ENCODE measurements at regions not wholly inside any gene's neighbourhood (a gene's known extent, or its start where the extent isn't known, plus 50 kb on each side); places are given as distances from the start of the nearest gene placed in this dataset.

GRCh38 chr15:95228856-95229555, 997.6 kb downstream of the MCTP2 start:
- H3K27ac Mint-ChIP-seq (ENCODE audit: unreplicated experiment), result no peak overlapping the region
- no peaks in the 10 kb centered on the region for H3K9me3 Mint-ChIP-seq (ENCODE audit: unreplicated experiment)

GRCh38 chr15:95235033-95235432, 1003.7 kb downstream of the MCTP2 start:
- Mint-ChIP-seq H3K4me1 (ENCODE audit: low read depth, unreplicated experiment) (no peaks in the 10 kb centered on the region), H3K9me3 (ENCODE audit: unreplicated experiment) (peaks cover 4% of the 10 kb centered on the region), H3K4me3 (ENCODE audit: unreplicated experiment) (no peak overlapping the region), H3K27ac (ENCODE audit: unreplicated experiment) (no peak overlapping the region), H3K36me3 (ENCODE audit: unreplicated experiment) (peaks cover 17% of the 10 kb centered on the region), H3K27me3 (ENCODE audit: unreplicated experiment) (peaks cover 3% of the 10 kb centered on the region)
- TF ChIP-seq CTCF (IDR thresholded peaks at IDR 0.05; ENCODE audit: partially characterized antibody, unreplicated experiment), result no peak
- no peak for DNase-seq

More at GRCh38 chr15:95228856-95229555, 997.6 kb downstream of the MCTP2 start:
- H3K27me3 Mint-ChIP-seq (ENCODE audit: unreplicated experiment), result peaks cover 3% of the 10 kb centered on the region
- H3K4me3 Mint-ChIP-seq (ENCODE audit: unreplicated experiment), result no peak overlapping the region
- no peak for TF ChIP-seq CTCF (IDR thresholded peaks at IDR 0.05; ENCODE audit: partially characterized antibody, unreplicated experiment)
- no peaks in the 10 kb centered on the region for H3K4me1 Mint-ChIP-seq (ENCODE audit: low read depth, unreplicated experiment)
- no peak for DNase-seq
- no peaks in the 10 kb centered on the region for H3K36me3 Mint-ChIP-seq (ENCODE audit: unreplicated experiment)

- no peak for DNase-seq
- no peak overlapping the region for H3K4me3 Mint-ChIP-seq (ENCODE audit: unreplicated experiment)
- H3K36me3 Mint-ChIP-seq (ENCODE audit: unreplicated experiment), result no peaks in the 10 kb centered on the region
- H3K9me3 Mint-ChIP-seq (ENCODE audit: unreplicated experiment), result no peaks in the 10 kb centered on the region
- no peak for TF ChIP-seq CTCF (IDR thresholded peaks at IDR 0.05; ENCODE audit: partially characterized antibody, unreplicated experiment)
- no peak overlapping the region for H3K27ac Mint-ChIP-seq (ENCODE audit: unreplicated experiment)
- H3K4me1 Mint-ChIP-seq (ENCODE audit: low read depth, unreplicated experiment), result no peaks in the 10 kb centered on the region
- H3K27me3 Mint-ChIP-seq (ENCODE audit: unreplicated experiment), result no peaks in the 10 kb centered on the region
These were observed 1016.0 kb downstream of the MCTP2 start for GRCh38 chr15:95247071-95247984.

GRCh38 chr15:95249524-95249923, 1018.2 kb downstream of the MCTP2 start:
- Mint-ChIP-seq H3K27me3 (ENCODE audit: unreplicated experiment) (no peaks in the 10 kb centered on the region), H3K36me3 (ENCODE audit: unreplicated experiment) (no peaks in the 10 kb centered on the region), H3K27ac (ENCODE audit: unreplicated experiment) (no peak overlapping the region), H3K4me1 (ENCODE audit: low read depth, unreplicated experiment) (no peaks in the 10 kb centered on the region), H3K4me3 (ENCODE audit: unreplicated experiment) (no peak overlapping the region), H3K9me3 (ENCODE audit: unreplicated experiment) (no peaks in the 10 kb centered on the region)
- no peak for TF ChIP-seq CTCF (IDR thresholded peaks at IDR 0.05; ENCODE audit: partially characterized antibody, unreplicated experiment)
- DNase-seq, result no peak

GRCh38 chr15:95252404-95252803, 1021.0 kb downstream of the MCTP2 start:
- Mint-ChIP-seq H3K9me3 (ENCODE audit: unreplicated experiment) (no peaks in the 10 kb centered on the region), H3K36me3 (ENCODE audit: unreplicated experiment) (no peaks in the 10 kb centered on the region), H3K4me1 (ENCODE audit: low read depth, unreplicated experiment) (no peaks in the 10 kb centered on the region), H3K4me3 (ENCODE audit: unreplicated experiment) (no peak overlapping the region), H3K27ac (ENCODE audit: unreplicated experiment) (no peak overlapping the region), H3K27me3 (ENCODE audit: unreplicated experiment) (no peaks in the 10 kb centered on the region)
- TF ChIP-seq CTCF (IDR thresholded peaks at IDR 0.05; ENCODE audit: partially characterized antibody, unreplicated experiment), result no peak
- no peak for DNase-seq

Data from glutamatergic neuron (in vitro differentiated cells).